C4-2B (cell line): ENCODE measurements at regions not wholly inside any gene's neighbourhood (a gene's known extent, or its start where the extent isn't known, plus 50 kb on each side); places are given as distances from the start of the nearest gene placed in this dataset.

ENCODE experiments used
- CTCF ChIP-seq: fragments of 450-650 bp; conservative IDR thresholded peaks from 2 replicates; pipeline ENCODE4 v1.5.1; 2017; ENCODE audit warnings: mild to moderate bottlenecking
- ZFX ChIP-seq: fragments of 450-650 bp; IDR thresholded peaks from 2 replicates; pipeline ENCODE4 v1.6.1; 2017

GRCh38 chr11:87535513-87535912, 497.8 kb downstream of the TMEM135 start:
- TF ChIP-seq CTCF (no peak), ZFX (no peak)
